HG03439 (cell line): ENCODE measurements at regions not wholly inside any gene's neighbourhood (a gene's known extent, or its start where the extent isn't known, plus 50 kb on each side); places are given as distances from the start of the nearest gene placed in this dataset.
"Not testable (repeated sequence)": the region's sequence is repeated elsewhere in the genome, so short reads cannot be mapped to it uniquely, and the experiment has no call there.

Experiments
- ATAC-seq: cut with Tn5 transposase; IDR thresholded peaks from one replicate; pipeline ENCODE4 v1.9.1; 2021; ENCODE audit warnings: mild to moderate bottlenecking, moderate library complexity; ENCODE audit not compliant: unreplicated experiment

DNA sequence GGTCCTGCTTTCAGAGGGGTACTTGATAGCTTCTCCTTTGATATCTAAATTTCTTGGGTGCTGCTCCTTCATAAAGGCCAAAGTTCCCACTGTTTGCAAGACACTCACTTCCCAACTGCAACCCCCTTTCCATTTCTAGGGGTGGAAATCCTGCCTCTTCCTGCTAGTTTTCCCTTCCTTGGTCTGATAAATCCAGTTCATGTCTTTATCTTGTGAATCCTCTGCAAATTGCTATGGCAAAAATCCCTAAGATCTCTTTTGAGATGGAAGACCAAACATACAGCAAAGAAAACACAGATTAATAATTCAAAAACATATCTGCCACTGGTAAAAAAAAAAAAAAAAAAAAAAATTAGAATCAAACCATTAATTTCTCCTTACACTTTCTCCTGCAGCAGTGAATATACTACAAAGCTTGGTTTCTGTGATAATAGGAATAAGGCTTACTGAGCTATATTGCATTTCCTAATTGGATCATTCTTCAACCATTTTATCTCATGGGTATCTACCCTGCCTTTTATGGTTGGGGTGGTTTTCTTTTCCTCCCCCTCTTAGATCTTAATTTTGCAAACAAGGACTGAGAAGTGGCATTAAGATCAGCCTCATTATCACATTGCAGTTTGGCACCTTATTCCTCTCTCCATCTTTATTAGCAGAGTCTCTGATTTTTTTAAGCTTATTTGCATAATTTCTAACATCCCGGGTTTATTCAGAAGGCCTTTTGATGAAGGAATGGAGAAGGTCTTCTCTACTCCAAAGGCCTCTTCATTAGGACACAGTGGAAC lies 439.1 kb downstream of the XYLT1 start:
- ATAC-seq, result no peak

DNA sequence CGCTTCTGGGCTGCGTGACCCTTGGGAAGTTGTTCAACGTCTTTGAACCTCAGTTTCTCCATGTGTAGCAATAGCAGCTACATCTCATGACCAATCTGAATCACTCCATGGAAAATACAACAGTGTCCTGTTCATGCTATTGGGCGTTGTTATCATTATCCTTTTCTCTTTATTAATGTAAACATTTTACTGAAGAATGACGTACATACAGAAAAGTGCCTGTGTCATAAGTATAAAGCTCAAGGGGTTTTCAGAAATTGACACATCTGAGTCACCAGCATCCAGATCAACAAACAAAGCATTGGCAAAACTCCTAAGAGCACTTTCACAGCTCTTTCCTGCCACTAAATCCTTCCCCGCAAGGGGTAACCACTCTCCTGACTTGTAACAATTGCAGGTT lies 438.4 kb downstream of the XYLT1 start:
- no peak for ATAC-seq

DNA sequence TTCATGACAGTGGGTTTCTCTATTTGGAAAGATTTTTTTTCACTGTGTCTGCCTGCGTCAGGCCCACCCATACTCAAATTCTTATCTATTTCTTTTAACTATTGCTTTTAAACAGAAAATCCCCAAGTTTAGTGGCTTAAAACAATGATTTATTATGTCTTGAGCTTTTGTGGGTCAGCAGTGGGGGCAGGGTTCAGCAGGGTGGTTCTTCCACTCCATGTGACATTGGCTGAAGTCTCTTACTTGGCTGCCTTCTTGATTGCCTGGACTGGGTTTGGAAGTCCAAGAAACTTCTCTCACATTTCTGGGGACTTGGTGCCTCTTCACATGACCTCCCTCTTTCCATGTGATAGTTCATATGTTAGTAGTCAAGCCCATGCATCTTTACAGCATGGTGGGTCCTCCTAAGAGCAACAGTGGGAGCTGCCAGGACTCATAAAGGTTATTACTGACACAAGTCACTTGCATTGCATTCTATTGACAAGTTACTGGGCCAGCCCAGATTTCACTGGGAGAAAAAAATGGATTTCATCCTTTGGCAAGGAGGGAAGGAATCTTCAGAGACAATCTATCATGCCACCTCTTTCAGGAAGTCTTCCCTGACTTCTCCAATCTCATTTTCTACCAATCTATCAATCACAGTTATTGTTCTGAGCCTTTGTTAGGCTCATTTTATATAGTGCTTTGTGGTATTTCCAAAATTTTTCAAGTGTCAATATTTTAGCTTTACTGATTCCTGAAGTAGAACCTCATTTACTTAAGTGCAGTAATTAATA lies 436.1 kb downstream of the XYLT1 start:
- ATAC-seq, result no peak

DNA sequence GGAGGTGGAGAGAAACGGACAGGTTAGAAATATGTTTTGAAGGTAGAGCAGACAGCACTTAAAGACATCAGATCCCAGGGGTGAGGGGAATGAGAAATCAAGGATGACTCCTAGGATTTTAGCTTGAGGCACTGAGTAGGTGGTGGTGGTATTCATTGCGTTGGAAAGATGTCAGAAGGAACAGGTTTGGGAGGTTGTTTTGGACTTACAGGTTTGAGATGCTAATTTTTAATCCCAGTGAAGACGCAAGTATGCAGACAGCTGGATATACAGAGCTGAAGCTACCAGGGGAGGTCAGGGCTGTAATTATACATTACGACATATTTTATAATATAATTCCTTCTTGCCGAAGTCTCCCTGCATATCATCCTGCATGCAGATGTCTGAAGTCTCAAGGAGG lies 433.3 kb downstream of the XYLT1 start:
- no peak for ATAC-seq

DNA sequence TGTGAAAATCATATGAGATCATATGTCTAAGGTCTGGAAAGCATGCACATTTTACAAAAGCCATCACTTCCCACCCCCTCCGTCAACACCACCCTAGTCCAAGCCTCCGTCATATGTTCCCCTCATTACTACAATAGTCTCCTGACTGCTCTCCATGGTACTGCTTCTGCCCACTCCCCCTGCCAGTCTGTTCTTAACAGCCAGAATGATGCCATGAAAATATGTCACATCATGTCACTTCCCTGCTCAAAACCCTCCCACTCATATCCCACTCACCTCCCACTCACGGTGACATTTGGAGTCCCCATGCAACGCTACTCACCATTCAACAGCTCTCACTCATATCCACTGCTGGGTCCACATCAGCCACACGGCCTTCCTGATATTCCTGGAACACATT lies 432.3 kb downstream of the XYLT1 start:
- ATAC-seq, result no peak

DNA sequence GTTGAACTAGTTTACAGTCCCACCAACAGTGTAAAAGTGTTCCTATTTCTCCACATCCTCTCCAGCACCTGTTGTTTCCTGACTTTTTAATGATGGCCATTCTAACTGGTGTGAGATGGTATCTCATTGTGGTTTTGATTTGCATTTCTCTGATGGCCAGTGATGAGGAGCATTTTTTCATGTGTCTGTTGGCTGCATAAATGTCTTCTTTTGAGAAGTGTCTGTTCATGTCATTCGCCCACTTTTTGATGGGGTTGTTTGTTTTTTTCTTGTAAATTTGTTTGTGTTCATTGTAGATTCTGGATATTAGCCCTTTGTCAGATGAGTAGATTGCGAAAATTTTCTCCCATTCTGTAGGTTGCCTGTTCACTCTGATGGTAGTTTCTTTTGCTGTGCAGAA lies 421.7 kb downstream of the XYLT1 start:
- not testable (repeated sequence) for ATAC-seq

DNA sequence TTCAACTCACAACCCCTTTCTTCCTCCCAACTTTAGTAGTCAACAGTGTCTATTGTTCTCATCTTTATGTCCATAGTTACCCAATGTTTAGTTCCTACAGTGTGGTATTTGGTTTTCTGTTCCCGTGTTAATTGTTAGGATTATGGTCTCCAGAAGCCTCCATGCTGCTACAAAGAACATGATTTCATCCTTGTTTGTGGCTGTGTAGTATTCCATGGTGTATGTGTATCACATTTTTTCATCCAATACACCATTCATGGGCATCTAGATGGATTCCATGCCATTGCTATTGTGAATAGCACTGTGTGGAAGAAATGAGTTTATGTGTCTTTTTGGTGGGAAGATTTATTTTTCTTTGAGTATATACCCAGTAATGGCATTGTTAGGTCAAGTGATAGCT lies 420.3 kb downstream of the XYLT1 start:
- no peak for ATAC-seq
